ENCODE measurements at regions not wholly inside any gene's neighbourhood (a gene's known extent, or its start where the extent isn't known, plus 50 kb on each side); places are given as distances from the start of the nearest gene placed in this dataset.

GRCh38 chr6:84415517-84415916, 188.1 kb upstream of the CEP162 start:
- POLR2A ChIA-PET = no interaction called here

DNA sequence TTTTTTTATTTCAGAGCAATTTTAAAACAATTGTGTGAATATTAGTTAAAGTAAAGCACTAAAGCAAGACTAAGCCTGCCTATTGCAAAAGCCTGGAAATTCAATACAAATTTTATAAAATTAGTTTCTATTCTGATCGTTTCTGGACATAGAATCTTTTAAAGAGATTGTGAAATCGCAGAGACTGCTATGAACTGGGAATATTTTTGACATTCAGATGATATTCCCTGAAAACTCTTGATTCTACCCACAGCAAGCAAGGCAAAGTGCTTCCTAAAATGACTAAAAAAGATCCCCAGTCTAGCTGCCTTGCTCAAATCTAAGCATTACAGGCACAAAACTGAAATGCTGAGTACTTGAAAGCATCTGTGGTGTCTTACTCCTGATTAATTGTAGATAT, 187.6 kb upstream of the CEP162 start:
- no peaks in the 10 kb centered on the region for H3K4me1 ChIP-seq (ENCODE audit: control insufficient read depth, insufficient read depth, low read length)
- DNase-seq (ENCODE audit: low read depth, low spot score) = no peak
- no peak overlapping the region for H3K27ac ChIP-seq (ENCODE audit: low read length)
- H3K9me3 ChIP-seq (ENCODE audit: control insufficient read depth, insufficient read depth, low read depth, low read length) = no peaks in the 10 kb centered on the region
- no peak for ATAC-seq
- POLR2A ChIA-PET = no interaction called here
- TF ChIP-seq CTCF (IDR thresholded peaks at IDR 0.05) = no peak
- no peak for TF ChIP-seq POLR2AphosphoS5 (IDR thresholded peaks at IDR 0.05; ENCODE audit: low read depth, low read length)
- TF ChIP-seq, protein P1, sequence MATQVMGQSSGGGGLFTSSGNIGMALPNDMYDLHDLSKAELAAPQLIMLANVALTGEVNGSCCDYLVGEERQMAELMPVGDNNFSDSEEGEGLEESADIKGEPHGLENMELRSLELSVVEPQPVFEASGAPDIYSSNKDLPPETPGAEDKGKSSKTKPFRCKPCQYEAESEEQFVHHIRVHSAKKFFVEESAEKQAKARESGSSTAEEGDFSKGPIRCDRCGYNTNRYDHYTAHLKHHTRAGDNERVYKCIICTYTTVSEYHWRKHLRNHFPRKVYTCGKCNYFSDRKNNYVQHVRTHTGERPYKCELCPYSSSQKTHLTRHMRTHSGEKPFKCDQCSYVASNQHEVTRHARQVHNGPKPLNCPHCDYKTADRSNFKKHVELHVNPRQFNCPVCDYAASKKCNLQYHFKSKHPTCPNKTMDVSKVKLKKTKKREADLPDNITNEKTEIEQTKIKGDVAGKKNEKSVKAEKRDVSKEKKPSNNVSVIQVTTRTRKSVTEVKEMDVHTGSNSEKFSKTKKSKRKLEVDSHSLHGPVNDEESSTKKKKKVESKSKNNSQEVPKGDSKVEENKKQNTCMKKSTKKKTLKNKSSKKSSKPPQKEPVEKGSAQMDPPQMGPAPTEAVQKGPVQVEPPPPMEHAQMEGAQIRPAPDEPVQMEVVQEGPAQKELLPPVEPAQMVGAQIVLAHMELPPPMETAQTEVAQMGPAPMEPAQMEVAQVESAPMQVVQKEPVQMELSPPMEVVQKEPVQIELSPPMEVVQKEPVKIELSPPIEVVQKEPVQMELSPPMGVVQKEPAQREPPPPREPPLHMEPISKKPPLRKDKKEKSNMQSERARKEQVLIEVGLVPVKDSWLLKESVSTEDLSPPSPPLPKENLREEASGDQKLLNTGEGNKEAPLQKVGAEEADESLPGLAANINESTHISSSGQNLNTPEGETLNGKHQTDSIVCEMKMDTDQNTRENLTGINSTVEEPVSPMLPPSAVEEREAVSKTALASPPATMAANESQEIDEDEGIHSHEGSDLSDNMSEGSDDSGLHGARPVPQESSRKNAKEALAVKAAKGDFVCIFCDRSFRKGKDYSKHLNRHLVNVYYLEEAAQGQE (IDR thresholded peaks at IDR 0.05; ENCODE audit: insufficient read depth in 1 of 2, low read depth in 2 of 2, low read length in 1 of 2) = no peak
- TF ChIP-seq TCF7L2 (IDR thresholded peaks at IDR 0.05; ENCODE audit: low read depth, low read length) = no peak
- TF ChIP-seq SIN3A (IDR thresholded peaks at IDR 0.05; ENCODE audit: borderline replicate concordance, insufficient read depth, low read depth, low read length) = no peak
- BruUV-seq (replicated peaks) = no TSS peak
- no peaks in the 10 kb centered on the region for H3K36me3 ChIP-seq (ENCODE audit: control insufficient read depth, insufficient read depth, low read length)
- CTCF ChIA-PET = no interaction called here
- no peaks in the 10 kb centered on the region for H3K27me3 ChIP-seq (ENCODE audit: control insufficient read depth, insufficient read depth, low read length)
- intact Hi-C loops (cut with micrococcal nuclease; ENCODE audit: unreplicated experiment) (no loop called here), in situ Hi-C loops (cut with HindIII; ENCODE audit: low pct_unique_long_range_greater_than_20kb, low sequenced_read_pairs) (no loop called here)
- no peak overlapping the region for H3K4me3 ChIP-seq (ENCODE audit: low read depth in 2 of 2, low read length in 2 of 2)

More at GRCh38 chr6:84415517-84415916, 188.1 kb upstream of the CEP162 start:
- intact Hi-C loops (cut with micrococcal nuclease; ENCODE audit: unreplicated experiment) (no loop called here), in situ Hi-C loops (cut with HindIII; ENCODE audit: low pct_unique_long_range_greater_than_20kb, low sequenced_read_pairs) (no loop called here)
- H3K27ac ChIP-seq (ENCODE audit: low read length) = no peak overlapping the region
- TF ChIP-seq POLR2AphosphoS5 (IDR thresholded peaks at IDR 0.05; ENCODE audit: low read depth, low read length) = no peak
- TF ChIP-seq SIN3A (IDR thresholded peaks at IDR 0.05; ENCODE audit: borderline replicate concordance, insufficient read depth, low read depth, low read length) = no peak
- TF ChIP-seq TCF7L2 (IDR thresholded peaks at IDR 0.05; ENCODE audit: low read depth, low read length) = no peak
- TF ChIP-seq, protein P1 (IDR thresholded peaks at IDR 0.05; ENCODE audit: insufficient read depth in 1 of 2, low read depth in 2 of 2, low read length in 1 of 2) = no peak
- TF ChIP-seq CTCF (IDR thresholded peaks at IDR 0.05) = no peak
- H3K9me3 ChIP-seq (ENCODE audit: control insufficient read depth, insufficient read depth, low read depth, low read length) = no peaks in the 10 kb centered on the region
- ATAC-seq (no peak), DNase-seq (ENCODE audit: low read depth, low spot score) (no peak)
- H3K36me3 ChIP-seq (ENCODE audit: control insufficient read depth, insufficient read depth, low read length) = no peaks in the 10 kb centered on the region
- no peaks in the 10 kb centered on the region for H3K4me1 ChIP-seq (ENCODE audit: control insufficient read depth, insufficient read depth, low read length)
- no peak overlapping the region for H3K4me3 ChIP-seq (ENCODE audit: low read depth in 2 of 2, low read length in 2 of 2)
- no peaks in the 10 kb centered on the region for H3K27me3 ChIP-seq (ENCODE audit: control insufficient read depth, insufficient read depth, low read length)
- no TSS peak for BruUV-seq (replicated peaks)
- CTCF ChIA-PET = no interaction called here
